K562 (cell line): ENCODE measurements at regions not wholly inside any gene's neighbourhood (a gene's known extent, or its start where the extent isn't known, plus 50 kb on each side); places are given as distances from the start of the nearest gene placed in this dataset.

Source experiments
- ATAC-seq: fragments of 200-7000 bp; cut with Tn5 transposase; 3 replicates; pipeline ENCODE4 v1.9.1; 2020; ENCODE audit warnings: moderate library complexity
- BruUV-seq: library from RNA; stranded (reverse); fragments of 400-500 nt; replicated peaks from 2 replicates; lab custom pipeline; 2021; lab: Mats Ljungman, UMichigan
- CTCF ChIA-PET: fragments of 300-600 bp; formaldehyde crosslinking; extraction: SDS; loops from one replicate; lab custom pipeline; 2021; ENCODE audit warnings: low intra/inter-chr PET ratio; lab: Yijun Ruan, JAX
- POLR2A ChIA-PET: fragments of 300-600, 350-650 bp; sonication (Branson Sonifier 250); formaldehyde crosslinking; extraction: SDS; loops from one replicate; lab custom pipeline; 2021; ENCODE audit warnings: antibody characterized with exemption, inconsistent platforms; lab: Yijun Ruan, JAX
- DNase-seq, 4 experiments: peaks; one replicate each; pipeline versions ENCODE4 v3.0.0 to v3.0.0-alpha.2; 2011 to 2018; ENCODE audit warnings: low spot score in 3 of 4, mixed read lengths in 3 of 4; ENCODE audit errors: extremely low read depth in 1 of 4
- FAIRE-seq: peaks from 2 replicates; lab custom pipeline; 2011; peaks lifted over from hg19 to GRCh38; lab: Jason Lieb, UNC
- H2AFZ ChIP-seq: 2 replicates; pipeline ENCODE4 v1.6.0; 2011; ENCODE audit warnings: low read depth, low read length, control low read depth, inconsistent platforms
- H3K27ac ChIP-seq: fragments of 200-600 bp; 3 replicates; pipeline ENCODE4 v1.8.0; 2011; ENCODE audit warnings: low read depth, mild to moderate bottlenecking, control low read depth, inconsistent platforms, low read length, moderate library complexity, mixed read lengths; ENCODE audit errors: extremely low read depth
- H3K27me3 ChIP-seq, 2 experiments: fragments of 300-600 bp in 1 of 2; 2 replicates in 1 of 2; 3 replicates in 1 of 2; pipeline versions ENCODE4 v1.6.0 to v1.8.0; 2011; ENCODE audit warnings: inconsistent platforms in 2 of 2, low read length in 2 of 2, mild to moderate bottlenecking in 1 of 2, mixed read lengths in 1 of 2, moderate library complexity in 1 of 2; ENCODE audit not compliant: control insufficient read depth in 2 of 2, insufficient read depth in 2 of 2
- H3K36me3 ChIP-seq: fragments of 300-600 bp; 3 replicates; pipeline ENCODE4 v1.8.0; 2011; ENCODE audit warnings: mild to moderate bottlenecking, low read length, inconsistent platforms; ENCODE audit not compliant: control insufficient read depth, insufficient read depth
- H3K4me1 ChIP-seq, 2 experiments: fragments of 200-600 bp in 1 of 2; replicated peaks in 1 of 2; 2 replicates in 1 of 2; 3 replicates in 1 of 2; pipeline versions ENCODE4 v1.5.1 to v1.8.0; 2011; ENCODE audit warnings: inconsistent platforms in 2 of 2, low read length in 2 of 2, mild to moderate bottlenecking in 1 of 2, mixed read lengths in 1 of 2, moderate library complexity in 1 of 2; ENCODE audit not compliant: control insufficient read depth in 2 of 2, insufficient read depth in 2 of 2
- H3K4me2 ChIP-seq: 2 replicates; pipeline ENCODE4 v1.6.1; 2011; ENCODE audit warnings: low read length, control low read depth, inconsistent platforms, mixed read lengths; ENCODE audit not compliant: insufficient read depth
- H3K4me3 ChIP-seq: fragments of 200-600 bp; sonication (generic), shearing (Covaris generic); 2 replicates; pipeline ENCODE4 v1.5.1; 2016; ENCODE audit warnings: control low read depth, inconsistent platforms
- H3K79me2 ChIP-seq: fragments of 200-600 bp; 3 replicates; pipeline ENCODE4 v1.8.0; 2011; ENCODE audit warnings: low read length, inconsistent platforms; ENCODE audit not compliant: control insufficient read depth, insufficient read depth
- H3K9ac ChIP-seq, 2 experiments: 2 replicates each; pipeline versions ENCODE4 v1.6.0 to v1.6.1; 2011; ENCODE audit warnings: low read depth in 2 of 2, low read length in 2 of 2, control low read depth in 1 of 2, inconsistent platforms in 1 of 2, mild to moderate bottlenecking in 1 of 2, mixed read lengths in 1 of 2; ENCODE audit not compliant: insufficient read depth in 1 of 2
- H3K9me1 ChIP-seq: one replicate; pipeline ENCODE4 v1.6.0; 2011; ENCODE audit warnings: inconsistent platforms, mild to moderate bottlenecking, low read length, moderate library complexity; ENCODE audit not compliant: control insufficient read depth, insufficient read depth
- H3K9me3 ChIP-seq: replicated peaks from 2 replicates; pipeline ENCODE4 v1.5.1; 2011; ENCODE audit warnings: low read depth, low read length, inconsistent platforms; ENCODE audit not compliant: control insufficient read depth, insufficient read depth
- H4K20me1 ChIP-seq: replicated peaks from 2 replicates; pipeline ENCODE4 v1.6.1; 2011; ENCODE audit warnings: low read length, inconsistent platforms, mixed read lengths; ENCODE audit not compliant: control insufficient read depth, insufficient read depth
- CBX5 ChIP-seq: IDR thresholded peaks from 2 replicates; pipeline ENCODE4 v1.6.1; 2014; ENCODE audit warnings: low read depth, borderline replicate concordance
- E2F4 ChIP-seq: sonication (generic); formaldehyde crosslinking; IDR thresholded peaks from 2 replicates; pipeline ENCODE4 v1.8.0; 2022; ENCODE audit warnings: mild to moderate bottlenecking, low read depth, missing genetic modification reagents
- ELK1 ChIP-seq: sonication (generic); formaldehyde crosslinking; IDR thresholded peaks from 2 replicates; pipeline ENCODE4 v1.8.1; 2022; ENCODE audit warnings: missing genetic modification reagents
- FOXJ3 ChIP-seq: sonication (generic); formaldehyde crosslinking; IDR thresholded peaks from 2 replicates; pipeline ENCODE4 v1.4.0; 2020; ENCODE audit warnings: mild to moderate bottlenecking, missing genetic modification reagents
- HINFP ChIP-seq: fragments of 450-650 bp; conservative IDR thresholded peaks from 2 replicates; pipeline ENCODE4 v1.6.1; 2016; ENCODE audit warnings: missing genetic modification characterization, low read depth, mild to moderate bottlenecking, control low read depth, missing compliant biosample characterization
- NR2F6 ChIP-seq: fragments of 450-650 bp; formaldehyde crosslinking; IDR thresholded peaks from 2 replicates; pipeline ENCODE4 v1.4.0; 2020; ENCODE audit warnings: mild to moderate bottlenecking
- RAD51 ChIP-seq: fragments of 450-650 bp; IDR thresholded peaks from 2 replicates; pipeline ENCODE4 v1.7.1; 2016; ENCODE audit warnings: low read depth, mild to moderate bottlenecking, borderline replicate concordance
- SMARCA5 ChIP-seq: fragments of 450-650 bp; IDR thresholded peaks from 2 replicates; pipeline ENCODE4 v1.6.1; 2016
- SREBF2 ChIP-seq: sonication (generic); formaldehyde crosslinking; IDR thresholded peaks from 2 replicates; pipeline ENCODE4 v1.4.0; 2020; ENCODE audit warnings: mild to moderate bottlenecking, missing genetic modification reagents
- TAF9B ChIP-seq: fragments of 450-650 bp; IDR thresholded peaks from 2 replicates; pipeline ENCODE4 v1.6.1; 2018; ENCODE audit warnings: mild to moderate bottlenecking; ENCODE audit not compliant: partially characterized antibody
- TCF7L2 ChIP-seq: fragments of 150-350 bp; IDR thresholded peaks from 2 replicates; pipeline ENCODE4 v1.6.1; 2016; ENCODE audit warnings: low read depth, mild to moderate bottlenecking, low read length, moderate library complexity
- TRIM25 ChIP-seq: fragments of 450-650 bp; IDR thresholded peaks from 2 replicates; pipeline ENCODE4 v1.7.0; 2016; ENCODE audit warnings: borderline replicate concordance
- ZEB2 ChIP-seq: fragments of 450-650 bp; IDR thresholded peaks from 2 replicates; pipeline ENCODE4 v1.6.1; 2016
- ZNF785 ChIP-seq: fragments of 250-450 bp; sonication (Bioruptor Pico); IDR thresholded peaks from 2 replicates; pipeline ENCODE4 v1.4.0; 2020; ENCODE audit warnings: mild to moderate bottlenecking
- WGBS: fragments of 100-300 bp; shearing (Covaris generic); methylation state at CpG from one replicate; pipeline ENCODE4 v1.1.6; 2016; ENCODE audit warnings: low coverage, mixed read lengths; ENCODE audit not compliant: insufficient coverage; ENCODE audit errors: missing lambda C conversion rate; 5-methylcytosine and 5-hydroxymethylcytosine counted together
- in situ Hi-C: fragments of 300-500 bp; cut with MboI; formaldehyde crosslinking; loops from 4 replicates; pipeline ENCODE4 v1.15.0; 2018; ENCODE audit warnings: inconsistent platforms, mixed read lengths
- intact Hi-C: fragments of 100-400 bp; cut with micrococcal nuclease; formaldehyde crosslinking; loops from 2 replicates; pipeline ENCODE4 v1.14.2; 2022

GRCh38 chr2:67721516-67721915 is 324.4 kb downstream of the ETAA1 start (continued):
- TF ChIP-seq HINFP: no peak

- FAIRE-seq (no peak), ATAC-seq (no peak), DNase-seq (no peak)
- BruUV-seq: no TSS peak
- H3K27me3 ChIP-seq: peaks cover 0 to 2% of the 10 kb centered on the region in 2 experiments; a peak in 1 of 5 replicates
- no peak overlapping the region for H3K27ac ChIP-seq
- CTCF ChIA-PET: no interaction called here
- H3K9me1 ChIP-seq: no peaks in the 10 kb centered on the region
- intact Hi-C loops (no loop called here), in situ Hi-C loops (no loop called here)
- H3K9me3 ChIP-seq: no peaks in the 10 kb centered on the region
- H3K4me3 ChIP-seq: no peak overlapping the region
- H4K20me1 ChIP-seq: no peaks in the 10 kb centered on the region
- H3K36me3 ChIP-seq: no peaks in the 10 kb centered on the region
- no peaks in the 10 kb centered on the region for H3K79me2 ChIP-seq
- no peak overlapping the region for H3K4me2 ChIP-seq
- POLR2A ChIA-PET: no interaction called here
- no peak overlapping the region for H2AFZ ChIP-seq
- 0% methylated on average over 2 of the region's 2 CpGs for WGBS
- no peaks in the 10 kb centered on the region for H3K4me1 ChIP-seq
- no peak overlapping the region for H3K9ac ChIP-seq
- TF ChIP-seq TCF7L2 (no peak), RAD51 (no peak), SMARCA5 (no peak), TRIM25 (no peak), SREBF2 (CRISPR knock-in tag) (no peak), TAF9B (no peak), CBX5 (no peak), E2F4 (CRISPR knock-in tag) (no peak), FOXJ3 (CRISPR knock-in tag) (no peak), NR2F6 (CRISPR knock-in tag) (no peak), ELK1 (CRISPR knock-in tag) (no peak), ZNF785 (no peak), ZEB2 (no peak)
Measured at GRCh38 chr2:67724261-67724660, 327.1 kb downstream of the ETAA1 start.
